Cardiac fibroblast (primary cell): ENCODE measurements at regions not wholly inside any gene's neighbourhood (a gene's known extent, or its start where the extent isn't known, plus 50 kb on each side); places are given as distances from the start of the nearest gene placed in this dataset.

Experiments used
- DNase-seq, 2 donors: peaks; one replicate each; pipeline versions ENCODE4 v3.0.0 to v3.0.0-alpha.2; 2010; ENCODE audit warnings: low read depth in 2 of 2
- H3K4me3 ChIP-seq, 2 donors: replicated peaks in 1 of 2; 1 replicate in 1 of 2; 2 replicates in 1 of 2; pipeline ENCODE4 v1.5.1; 2011; ENCODE audit warnings: low read depth in 2 of 2, low read length in 2 of 2, mild to moderate bottlenecking in 2 of 2, moderate library complexity in 1 of 2
- CTCF ChIP-seq: IDR thresholded peaks from one replicate; pipeline ENCODE4 v1.5.1; 2011; ENCODE audit warnings: low read depth, mild to moderate bottlenecking, low read length, inconsistent platforms

GRCh38 chr1:90144820-90145219 is 149.9 kb downstream of the ZNF326 start:
- no peak for DNase-seq
- no peak for TF ChIP-seq CTCF
- no peak overlapping the region for H3K4me3 ChIP-seq

DNA sequence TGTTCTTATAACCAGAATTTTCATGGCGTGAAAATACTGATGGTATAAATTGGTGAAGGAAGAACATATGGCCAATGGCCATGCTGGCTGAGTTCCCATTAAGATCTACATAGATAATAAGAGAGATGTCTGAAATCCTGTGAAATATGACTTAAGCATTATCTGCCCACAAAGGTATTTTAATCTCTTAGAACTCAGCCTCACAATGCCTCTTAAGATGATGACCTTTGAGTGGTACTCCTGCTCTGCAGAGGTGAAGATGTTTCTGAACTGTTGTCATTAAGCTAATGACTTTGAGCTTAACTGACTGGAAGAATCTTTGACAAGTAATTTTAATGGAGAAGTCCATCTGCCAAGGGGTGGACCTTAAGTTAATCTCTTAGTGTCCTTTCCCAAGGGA is 148.7 kb downstream of the ZNF326 start:
- TF ChIP-seq CTCF = no peak
- no peak overlapping the region for H3K4me3 ChIP-seq
- no peak for DNase-seq

DNA sequence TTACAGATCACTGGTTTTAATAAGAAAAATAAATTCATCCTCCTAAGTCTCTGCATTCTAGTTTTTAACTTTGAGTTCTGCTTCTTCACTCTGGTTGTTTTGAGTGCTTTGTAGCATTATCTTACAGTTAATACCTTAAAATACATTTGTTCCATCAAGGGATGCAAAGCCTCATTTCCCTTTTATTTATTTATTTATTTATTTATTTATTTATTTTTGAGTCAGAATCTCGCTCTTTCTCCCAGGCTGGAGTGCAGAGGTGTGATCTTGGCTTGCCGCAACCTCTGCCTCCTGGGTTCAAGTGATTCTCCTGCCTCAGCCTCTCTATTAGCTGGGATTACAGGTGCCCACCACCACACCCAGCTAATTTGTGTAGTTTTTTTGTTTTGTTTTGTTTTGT is 147.8 kb downstream of the ZNF326 start:
- TF ChIP-seq CTCF = no peak
- no peak for DNase-seq
- H3K4me3 ChIP-seq = no peak overlapping the region

DNA sequence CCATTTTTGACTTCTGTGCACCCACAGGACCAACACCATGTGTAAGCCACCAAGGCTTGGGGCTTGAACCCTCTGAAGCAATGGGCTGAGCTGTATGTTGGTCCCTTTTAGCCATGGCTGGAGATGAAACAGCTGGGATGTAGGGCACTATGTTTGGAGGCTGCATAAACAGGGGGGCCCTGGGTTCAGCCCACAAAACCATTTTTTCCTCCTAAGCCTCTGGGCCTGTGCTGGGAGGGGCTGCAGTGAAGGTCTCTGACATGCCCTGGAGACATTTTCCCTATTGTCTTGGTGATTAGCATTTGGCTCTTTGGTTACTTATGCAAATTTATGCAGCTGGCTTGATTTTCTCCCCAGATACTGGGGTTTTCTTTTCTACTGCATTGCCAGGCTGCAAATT is 144.9 kb downstream of the ZNF326 start:
- DNase-seq = no peak
- no peak for TF ChIP-seq CTCF
- H3K4me3 ChIP-seq = no peak overlapping the region

DNA sequence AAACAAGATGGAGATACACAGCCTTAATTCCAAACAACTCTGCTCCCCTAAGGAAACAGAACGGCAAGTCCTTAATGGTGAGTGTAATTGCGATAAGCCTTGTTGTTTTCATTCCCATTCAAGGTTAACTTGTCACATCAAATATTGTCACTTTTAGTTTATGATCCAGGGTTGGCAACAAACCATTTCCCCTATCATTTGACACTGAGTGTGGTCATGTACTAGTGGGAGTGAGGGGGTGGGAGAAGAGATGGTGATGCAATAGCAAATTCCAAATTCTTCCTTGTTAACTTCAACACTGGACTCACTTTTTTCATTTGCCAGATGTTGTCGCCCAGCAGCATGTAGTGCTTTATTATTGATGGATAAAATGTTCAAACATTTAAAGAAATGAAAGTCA is 140.4 kb downstream of the ZNF326 start:
- no peak for TF ChIP-seq CTCF
- no peak for DNase-seq
- H3K4me3 ChIP-seq = no peak overlapping the region

DNA sequence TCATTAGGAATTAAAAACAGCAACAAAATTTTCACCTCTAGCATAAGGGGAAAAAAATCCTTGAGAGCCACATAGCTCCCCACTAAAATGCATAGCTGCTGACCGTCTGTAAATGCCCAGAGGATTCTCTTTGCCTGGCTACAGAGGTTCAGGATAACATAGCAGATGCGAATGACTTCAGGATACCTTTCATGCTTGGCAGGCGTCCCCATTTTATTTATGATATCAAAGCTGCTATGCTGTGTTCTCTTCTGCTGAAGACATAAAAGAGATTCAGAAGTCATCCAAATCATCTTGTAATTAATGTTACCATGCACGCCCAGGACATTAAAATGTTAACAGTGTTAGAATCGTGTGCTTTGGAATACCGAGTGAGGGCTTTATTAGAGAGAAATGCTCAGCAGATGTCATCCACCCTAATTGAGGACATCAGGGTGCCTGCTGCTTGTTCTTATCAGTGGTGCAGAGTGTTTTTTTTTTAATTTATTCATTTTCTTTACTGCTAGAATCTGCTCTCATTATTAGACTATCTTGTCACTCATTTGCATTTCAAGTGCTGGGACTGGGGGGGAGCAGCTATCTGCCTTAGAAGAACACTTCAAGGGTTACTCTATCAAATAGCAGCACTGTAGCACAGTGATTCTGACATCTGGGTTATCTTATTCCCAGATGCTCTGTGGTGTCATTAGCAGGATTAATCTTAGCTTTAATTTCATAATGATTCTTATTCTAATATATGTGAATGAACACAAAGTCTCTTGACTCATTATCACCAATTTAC is 139.5 kb downstream of the ZNF326 start:
- TF ChIP-seq CTCF = no peak
- no peak overlapping the region for H3K4me3 ChIP-seq
- DNase-seq = no peak

DNA sequence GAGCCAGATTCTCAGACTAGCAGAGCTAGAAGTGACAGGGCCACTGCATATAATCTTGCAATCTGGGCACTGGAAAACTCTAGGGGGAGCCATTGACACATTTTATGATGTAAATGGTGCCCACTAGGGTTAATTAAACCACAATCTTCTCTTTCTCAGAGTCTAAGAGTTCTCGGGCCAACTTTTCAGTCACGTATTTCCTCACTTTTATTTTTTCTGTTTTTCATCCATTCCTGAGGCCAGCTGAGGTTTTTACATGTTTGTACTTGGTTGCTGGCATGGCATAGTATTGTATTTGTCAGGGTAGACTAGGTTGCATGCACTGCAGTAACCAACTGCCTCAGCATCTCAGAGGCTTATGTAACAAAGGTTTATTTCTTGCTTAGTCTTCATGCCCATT is 138.2 kb downstream of the ZNF326 start:
- TF ChIP-seq CTCF = peak; percentile 20
- DNase-seq = peak; percentile 16 to 42
- H3K4me3 ChIP-seq = no peak overlapping the region
